ENCODE measurements at regions not wholly inside any gene's neighbourhood (a gene's known extent, or its start where the extent isn't known, plus 50 kb on each side); places are given as distances from the start of the nearest gene placed in this dataset.

- TF ChIP-seq REST (IDR thresholded peaks at IDR 0.05; ENCODE audit: borderline replicate concordance) (no peak), REST (CRISPR knock-in tag; IDR thresholded peaks at IDR 0.05; ENCODE audit: low read depth) (no peak), HOXB6 (CRISPR knock-in tag; IDR thresholded peaks at IDR 0.05; ENCODE audit: borderline replicate concordance) (no peak), ZNF57 (CRISPR knock-in tag; IDR thresholded peaks at IDR 0.05) (no peak), TAL1 (IDR thresholded peaks at IDR 0.05) (peak; percentile 77), ZNF584 (CRISPR knock-in tag; IDR thresholded peaks at IDR 0.05; ENCODE audit: low read depth) (no peak), STAT5A (IDR thresholded peaks at IDR 0.05; ENCODE audit: borderline replicate concordance, low read length) (peak; percentile 60; the same call in 1 of the 2 replicates), ZEB2 (IDR thresholded peaks at IDR 0.05) (0 out of 2 replicates have a peak, but pooled peaks have one; percentile 20), ZNF696 (CRISPR knock-in tag; conservative IDR thresholded peaks at IDR 0.05) (no peak), SIRT6 (IDR thresholded peaks at IDR 0.05; ENCODE audit: low read depth, low read length) (no peak), ZNF143 (CRISPR knock-in tag; IDR thresholded peaks at IDR 0.05) (no peak), PHTF2 (CRISPR knock-in tag; IDR thresholded peaks at IDR 0.05) (no peak), CCAR2 (IDR thresholded peaks at IDR 0.05; ENCODE audit: low read depth, low read length) (no peak), ZMIZ1 (IDR thresholded peaks at IDR 0.05; ENCODE audit: low read depth in 2 of 2, low read length in 2 of 2) (peak in 1 of 2 experiments; percentile 50; a peak in 1 of 4 replicates)
- TF ChIP-seq, protein P1, sequence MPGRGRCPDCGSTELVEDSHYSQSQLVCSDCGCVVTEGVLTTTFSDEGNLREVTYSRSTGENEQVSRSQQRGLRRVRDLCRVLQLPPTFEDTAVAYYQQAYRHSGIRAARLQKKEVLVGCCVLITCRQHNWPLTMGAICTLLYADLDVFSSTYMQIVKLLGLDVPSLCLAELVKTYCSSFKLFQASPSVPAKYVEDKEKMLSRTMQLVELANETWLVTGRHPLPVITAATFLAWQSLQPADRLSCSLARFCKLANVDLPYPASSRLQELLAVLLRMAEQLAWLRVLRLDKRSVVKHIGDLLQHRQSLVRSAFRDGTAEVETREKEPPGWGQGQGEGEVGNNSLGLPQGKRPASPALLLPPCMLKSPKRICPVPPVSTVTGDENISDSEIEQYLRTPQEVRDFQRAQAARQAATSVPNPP (IDR thresholded peaks at IDR 0.05; ENCODE audit: borderline replicate concordance, insufficient read depth, insufficient read length), result no peak
Measured at GRCh38 chr14:71361336-71361735, 454.1 kb downstream of the PCNX1 start (continued).

All from K562 (cell line).